GM21737 (cell line): ENCODE measurements at regions not wholly inside any gene's neighbourhood (a gene's known extent, or its start where the extent isn't known, plus 50 kb on each side); places are given as distances from the start of the nearest gene placed in this dataset.
"Not testable (repeated sequence)": the region's sequence is repeated elsewhere in the genome, so short reads cannot be mapped to it uniquely, and the experiment has no call there.

Experiments
- ATAC-seq: cut with Tn5 transposase; IDR thresholded peaks from one replicate; pipeline ENCODE4 v1.9.1; 2021; ENCODE audit warnings: mild to moderate bottlenecking, moderate library complexity; ENCODE audit not compliant: unreplicated experiment

GRCh38 chr7:156547884-156548561, 92.6 kb upstream of the RNF32 start:
- no peak for ATAC-seq

- no peak for ATAC-seq
These were observed 94.6 kb upstream of the RNF32 start for GRCh38 chr7:156545979-156546378.

- ATAC-seq, result no peak
These were observed 95.5 kb upstream of the RNF32 start for GRCh38 chr7:156544919-156545715.

GRCh38 chr7:156543699-156544598, 96.6 kb upstream of the RNF32 start:
- no peak for ATAC-seq

GRCh38 chr7:156540619-156541165, 99.9 kb upstream of the RNF32 start:
- no peak for ATAC-seq

GRCh38 chr7:156539999-156540398, 100.6 kb upstream of the RNF32 start:
- ATAC-seq, result no peak

- no peak for ATAC-seq
These were observed 103.6 kb upstream of the RNF32 start for GRCh38 chr7:156537006-156537405.

- ATAC-seq, result no peak
These were observed 105.6 kb upstream of the RNF32 start for GRCh38 chr7:156534925-156535324.

GRCh38 chr7:156533964-156534363, 106.6 kb upstream of the RNF32 start:
- no peak for ATAC-seq

- ATAC-seq, result no peak
These were observed 107.2 kb upstream of the RNF32 start for GRCh38 chr7:156533420-156533819.

- no peak for ATAC-seq
These were observed 108.5 kb upstream of the RNF32 start for GRCh38 chr7:156532016-156532602.

GRCh38 chr7:156529956-156530355, 110.6 kb upstream of the RNF32 start:
- ATAC-seq, result no peak

GRCh38 chr7:156527458-156527890, 113.1 kb upstream of the RNF32 start:
- no peak for ATAC-seq

- no peak for ATAC-seq
These were observed 115.6 kb upstream of the RNF32 start for GRCh38 chr7:156524818-156525597.

- no peak for ATAC-seq
These were observed 117.0 kb upstream of the RNF32 start for GRCh38 chr7:156523447-156524048.

GRCh38 chr7:156522801-156523200, 117.8 kb upstream of the RNF32 start:
- ATAC-seq, result no peak

- ATAC-seq, result no peak
These were observed 121.5 kb upstream of the RNF32 start for GRCh38 chr7:156519070-156519469.

GRCh38 chr7:156518466-156518865, 122.1 kb upstream of the RNF32 start:
- no peak for ATAC-seq

- ATAC-seq, result not testable (repeated sequence)
These were observed 122.7 kb upstream of the RNF32 start for GRCh38 chr7:156517858-156518257.
